HCT116 (cell line): ENCODE measurements at regions not wholly inside any gene's neighbourhood (a gene's known extent, or its start where the extent isn't known, plus 50 kb on each side); places are given as distances from the start of the nearest gene placed in this dataset.

ENCODE experiments used
- ATAC-seq: fragments of 200-7000 bp; cut with Tn5 transposase; 2 replicates; pipeline ENCODE4 v1.9.1; 2020; ENCODE audit warnings: mild to moderate bottlenecking, moderate library complexity
- BruUV-seq: library from RNA; stranded (reverse); fragments of 400-500 nt; replicated peaks from 2 replicates; lab custom pipeline; 2021; lab: Mats Ljungman, UMichigan
- CTCF ChIA-PET: fragments of 300-600 bp; sonication (Branson Sonifier 250); formaldehyde crosslinking; loops from one replicate; lab custom pipeline; 2021; ENCODE audit warnings: antibody characterized with exemption; lab: Charles Lee
- POLR2A ChIA-PET: fragments of 300-600, 350-600 bp; sonication (Branson Sonifier 250); formaldehyde crosslinking; loops from one replicate; lab custom pipeline; 2021; ENCODE audit warnings: antibody characterized with exemption; lab: Charles Lee
- RAD21 ChIA-PET, 2 experiments: fragments of 300-600 bp; sonication (Branson Sonifier 250); formaldehyde crosslinking; loops; one replicate each; lab custom pipeline; 2023; ENCODE audit warnings: low total read pairs in 2 of 2; ENCODE audit not compliant: uncharacterized antibody in 2 of 2, unreplicated experiment in 2 of 2, low non-redundant PET in 1 of 2; lab: Charles Lee
- DNase-seq: peaks from one replicate; pipeline ENCODE4 v3.0.0-alpha.2; 2010; ENCODE audit warnings: low read depth, low spot score
- H2AFZ ChIP-seq: fragments of 200-600 bp; shearing (Covaris generic), sonication (generic); 2 replicates; pipeline ENCODE4 v1.6.1; 2017; ENCODE audit warnings: low read depth, mixed run types, mixed read lengths, antibody characterized with exemption, low read length; ENCODE audit not compliant: poor library complexity, severe bottlenecking
- H3K27ac ChIP-seq: 2 replicates; pipeline ENCODE4 v1.5.1; 2012; ENCODE audit warnings: low read depth, low read length
- H3K27me3 ChIP-seq: fragments of 200-600 bp; sonication (generic); 2 replicates; pipeline ENCODE4 v1.6.1; 2016; ENCODE audit warnings: mixed run types, low read length, mixed read lengths; ENCODE audit not compliant: insufficient read depth
- H3K36me3 ChIP-seq, 2 experiments: fragments of 200-500 bp in 1 of 2; fragments of 200-600 bp in 1 of 2; sonication (Bioruptor generic) in 1 of 2; sonication (generic) in 1 of 2; 2 replicates each; pipeline versions ENCODE4 v1.5.1 to v1.6.1; 2014 to 2016; ENCODE audit warnings: low read length in 2 of 2, inconsistent platforms in 1 of 2, mixed read lengths in 1 of 2, mixed run types in 1 of 2; ENCODE audit not compliant: insufficient read depth in 2 of 2, control insufficient read depth in 1 of 2
- H3K4me1 ChIP-seq, 2 experiments: fragments of 200-600 bp in 1 of 2; sonication (generic) in 1 of 2; 2 replicates each; pipeline versions ENCODE4 v1.5.1 to v1.6.1; 2012 to 2017; ENCODE audit warnings: low read length in 2 of 2, inconsistent platforms in 1 of 2, mild to moderate bottlenecking in 1 of 2, mixed read lengths in 1 of 2, mixed run types in 1 of 2, moderate library complexity in 1 of 2; ENCODE audit not compliant: insufficient read depth in 2 of 2, control insufficient read depth in 1 of 2
- H3K4me2 ChIP-seq: fragments of 200-600 bp; sonication (generic); 2 replicates; pipeline ENCODE4 v1.6.1; 2017; ENCODE audit warnings: mixed run types, low read length, mixed read lengths
- H3K4me3 ChIP-seq, 2 experiments: fragments of 200-600 bp in 1 of 2; sonication (generic) in 1 of 2; replicated peaks in 1 of 2; 2 replicates each; pipeline ENCODE4 v1.5.1; 2011 to 2016; ENCODE audit warnings: low read length in 2 of 2, control low read depth in 1 of 2, low read depth in 1 of 2, mild to moderate bottlenecking in 1 of 2, mixed read lengths in 1 of 2, mixed run types in 1 of 2
- H3K79me2 ChIP-seq: fragments of 200-600 bp; sonication (generic); 2 replicates; pipeline ENCODE4 v1.6.1; 2017; ENCODE audit warnings: mild to moderate bottlenecking, mixed run types, low read length, moderate library complexity, mixed read lengths; ENCODE audit not compliant: insufficient read depth
- H3K9ac ChIP-seq: fragments of 200-600 bp; sonication (generic); 2 replicates; pipeline ENCODE4 v1.6.1; 2016; ENCODE audit warnings: low read length, mixed read lengths
- H3K9me2 ChIP-seq: fragments of 200-600 bp; sonication (generic), shearing (Covaris generic); 2 replicates; pipeline ENCODE4 v1.6.1; 2017; ENCODE audit warnings: mixed run types, mild to moderate bottlenecking, moderate library complexity; ENCODE audit not compliant: insufficient read depth
- H3K9me3 ChIP-seq, 2 experiments: fragments of 200-500 bp in 1 of 2; fragments of 200-600 bp in 1 of 2; sonication (Bioruptor generic) in 1 of 2; sonication (generic) in 1 of 2; 2 replicates each; pipeline ENCODE4 v1.6.1; 2014 to 2017; ENCODE audit warnings: low read length in 2 of 2, mixed read lengths in 2 of 2, inconsistent platforms in 1 of 2, low read depth in 1 of 2, mild to moderate bottlenecking in 1 of 2, mixed run types in 1 of 2, moderate library complexity in 1 of 2; ENCODE audit not compliant: control insufficient read depth in 1 of 2, insufficient read depth in 1 of 2
- H4K20me1 ChIP-seq: fragments of 200-600 bp; sonication (generic), shearing (Covaris generic); 2 replicates; pipeline ENCODE4 v1.6.1; 2017; ENCODE audit warnings: mixed run types, mild to moderate bottlenecking, moderate library complexity; ENCODE audit not compliant: insufficient read depth
- ATF3 ChIP-seq: IDR thresholded peaks from 2 replicates; pipeline ENCODE4 v1.6.1; 2012
- CBX3 ChIP-seq: IDR thresholded peaks from 2 replicates; pipeline ENCODE4 v1.6.1; 2012; ENCODE audit warnings: low read depth
- CEBPB ChIP-seq: IDR thresholded peaks from 2 replicates; pipeline ENCODE4 v1.6.1; 2012; ENCODE audit warnings: low read depth
- CTCF ChIP-seq, 3 experiments: fragments of 200-600 bp in 1 of 3; sonication (generic) in 1 of 3; IDR thresholded peaks in 2 of 3; conservative IDR thresholded peaks in 1 of 3; 2 replicates each; pipeline ENCODE4 v1.5.1; 2012 to 2017; ENCODE audit warnings: low read depth in 2 of 3, low read length in 2 of 3, antibody characterized with exemption in 1 of 3, borderline replicate concordance in 1 of 3, control low read depth in 1 of 3, mild to moderate bottlenecking in 1 of 3, mixed read lengths in 1 of 3, mixed run types in 1 of 3, moderate library complexity in 1 of 3; ENCODE audit not compliant: insufficient read depth in 1 of 3
- EGR1 ChIP-seq: IDR thresholded peaks from 2 replicates; pipeline ENCODE4 v1.6.1; 2012; ENCODE audit warnings: low read depth
- ELF1 ChIP-seq: IDR thresholded peaks from 2 replicates; pipeline ENCODE4 v1.6.1; 2012; ENCODE audit warnings: low read depth, borderline replicate concordance
- EZH2phosphoT487 ChIP-seq: fragments of 200-600 bp; IDR thresholded peaks from 2 replicates; pipeline ENCODE4 v1.6.1; 2018; ENCODE audit warnings: antibody characterized with exemption, borderline replicate concordance
- FOSL1 ChIP-seq: IDR thresholded peaks from 2 replicates; pipeline ENCODE4 v1.6.1; 2012; ENCODE audit warnings: low read depth
- JUND ChIP-seq: IDR thresholded peaks from 2 replicates; pipeline ENCODE4 v1.6.1; 2012
- MAX ChIP-seq: IDR thresholded peaks from 2 replicates; pipeline ENCODE4 v1.6.1; 2012
- POLR2A ChIP-seq: IDR thresholded peaks from 2 replicates; pipeline ENCODE4 v1.7.0; 2011; ENCODE audit warnings: borderline replicate concordance; ENCODE audit not compliant: insufficient read depth, insufficient read length; ENCODE audit errors: extremely low read depth
- POLR2AphosphoS5 ChIP-seq: IDR thresholded peaks from 2 replicates; pipeline ENCODE4 v1.6.1; 2011; ENCODE audit warnings: mild to moderate bottlenecking, low read depth, low read length, moderate library complexity
- RAD21 ChIP-seq: IDR thresholded peaks from 2 replicates; pipeline ENCODE4 v1.6.1; 2012; ENCODE audit warnings: low read depth, mild to moderate bottlenecking
- SIN3A ChIP-seq: IDR thresholded peaks from 2 replicates; pipeline ENCODE4 v1.6.1; 2012; ENCODE audit warnings: low read depth
- SRF ChIP-seq: IDR thresholded peaks from 2 replicates; pipeline ENCODE4 v1.6.1; 2012; ENCODE audit warnings: low read depth
- YY1 ChIP-seq: IDR thresholded peaks from 2 replicates; pipeline ENCODE4 v1.6.1; 2011; ENCODE audit warnings: low read length, low read depth, moderate library complexity, mild to moderate bottlenecking; ENCODE audit not compliant: insufficient replicate concordance; ENCODE audit errors: extremely low read depth
- ZFX ChIP-seq: fragments of 450-650 bp; IDR thresholded peaks from 2 replicates; pipeline ENCODE4 v1.6.1; 2017
- ZNF274 ChIP-seq: fragments of 200-500 bp; sonication (Bioruptor generic); IDR thresholded peaks from 2 replicates; pipeline ENCODE4 v1.6.1; 2014; ENCODE audit warnings: mild to moderate bottlenecking, low read depth, low read length, inconsistent platforms
- intact Hi-C: fragments of 100-400 bp; cut with micrococcal nuclease; formaldehyde crosslinking; loops from 2 replicates; pipeline ENCODE4 v1.10.0; 2022

- DNase-seq (no peak), ATAC-seq (no peak)
- Histone ChIP-seq H3K36me3 (no peaks in the 10 kb centered on the region), H3K79me2 (no peaks in the 10 kb centered on the region), H3K9me3 (no peaks in the 10 kb centered on the region), H2AFZ (no peak overlapping the region), H3K4me3 (no peak overlapping the region), H3K9ac (no peak overlapping the region), H3K4me2 (no peak overlapping the region), H3K27ac (no peak overlapping the region), H3K27me3 (no peaks in the 10 kb centered on the region), H3K9me2 (no peaks in the 10 kb centered on the region), H3K4me1 (no peaks in the 10 kb centered on the region), H4K20me1 (no peaks in the 10 kb centered on the region)
- no TSS peak for BruUV-seq
- ChIA-PET CTCF (no interaction called here), RAD21 (no interaction called here), POLR2A (no interaction called here)
- intact Hi-C loops, result no loop called here
- TF ChIP-seq YY1 (no peak), ATF3 (no peak), ELF1 (no peak), ZFX (no peak), RAD21 (no peak), SIN3A (no peak), ZNF274 (no peak), MAX (no peak), EZH2phosphoT487 (no peak), POLR2A (no peak), SRF (no peak), CBX3 (no peak), POLR2AphosphoS5 (no peak), JUND (no peak), EGR1 (no peak), CTCF (IDR thresholded peaks at IDR 0.05 in 2 of 3, conservative IDR thresholded peaks at IDR 0.05 in 1 of 3; ENCODE audit: borderline replicate concordance in 1 of 3, insufficient read depth in 1 of 3, low read depth in 2 of 3, low read length in 2 of 3) (no peak), FOSL1 (no peak), CEBPB (no peak)
Observed at GRCh38 chr4:144872508-144873225, 225.3 kb downstream of the ANAPC10 start.
